ENCODE measurements at regions not wholly inside any gene's neighbourhood (a gene's known extent, or its start where the extent isn't known, plus 50 kb on each side); places are given as distances from the start of the nearest gene placed in this dataset.

DNA sequence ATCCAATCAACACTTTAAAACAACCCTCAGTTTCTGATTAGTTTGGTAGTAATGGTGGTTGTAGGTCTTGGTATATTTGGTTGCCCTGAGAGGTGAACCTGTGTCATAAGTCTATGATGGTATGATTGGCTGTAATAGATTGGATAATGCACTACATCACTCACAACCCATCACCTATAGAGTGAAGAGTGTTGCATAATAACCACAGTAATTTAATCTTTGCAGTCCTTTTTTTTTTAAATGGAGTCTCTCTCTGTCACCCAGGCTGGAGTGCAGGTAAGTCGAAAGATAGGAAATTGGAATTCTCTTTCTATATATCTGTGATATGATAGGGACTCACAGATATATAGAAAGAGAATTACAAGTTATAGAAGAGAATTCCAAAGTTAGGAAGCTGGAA, 133.4 kb upstream of the PGR start:
- TF ChIP-seq POLR2AphosphoS5 (IDR thresholded peaks at IDR 0.05; ENCODE audit: low read depth) (no peak), EZH2phosphoT487 (IDR thresholded peaks at IDR 0.05; ENCODE audit: unreplicated experiment) (no peak), EZH2 (IDR thresholded peaks at IDR 0.05; ENCODE audit: low read depth, unreplicated experiment) (no peak), ETS1 (IDR thresholded peaks at IDR 0.05) (no peak), JUNB (IDR thresholded peaks at IDR 0.05; ENCODE audit: unreplicated experiment) (no peak), CREB1 (CRISPR knock-in tag; IDR thresholded peaks at IDR 0.05; ENCODE audit: low read depth) (no peak), REST (IDR thresholded peaks at IDR 0.05; ENCODE audit: unreplicated experiment) (no peak), ZNF114 (CRISPR knock-in tag; IDR thresholded peaks at IDR 0.05) (no peak), ZNF331 (CRISPR knock-in tag; IDR thresholded peaks at IDR 0.05; ENCODE audit: low read depth) (no peak), ZNF462 (CRISPR knock-in tag; IDR thresholded peaks at IDR 0.05) (no peak)
- TF ChIP-seq, protein P1, sequence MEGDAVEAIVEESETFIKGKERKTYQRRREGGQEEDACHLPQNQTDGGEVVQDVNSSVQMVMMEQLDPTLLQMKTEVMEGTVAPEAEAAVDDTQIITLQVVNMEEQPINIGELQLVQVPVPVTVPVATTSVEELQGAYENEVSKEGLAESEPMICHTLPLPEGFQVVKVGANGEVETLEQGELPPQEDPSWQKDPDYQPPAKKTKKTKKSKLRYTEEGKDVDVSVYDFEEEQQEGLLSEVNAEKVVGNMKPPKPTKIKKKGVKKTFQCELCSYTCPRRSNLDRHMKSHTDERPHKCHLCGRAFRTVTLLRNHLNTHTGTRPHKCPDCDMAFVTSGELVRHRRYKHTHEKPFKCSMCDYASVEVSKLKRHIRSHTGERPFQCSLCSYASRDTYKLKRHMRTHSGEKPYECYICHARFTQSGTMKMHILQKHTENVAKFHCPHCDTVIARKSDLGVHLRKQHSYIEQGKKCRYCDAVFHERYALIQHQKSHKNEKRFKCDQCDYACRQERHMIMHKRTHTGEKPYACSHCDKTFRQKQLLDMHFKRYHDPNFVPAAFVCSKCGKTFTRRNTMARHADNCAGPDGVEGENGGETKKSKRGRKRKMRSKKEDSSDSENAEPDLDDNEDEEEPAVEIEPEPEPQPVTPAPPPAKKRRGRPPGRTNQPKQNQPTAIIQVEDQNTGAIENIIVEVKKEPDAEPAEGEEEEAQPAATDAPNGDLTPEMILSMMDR (conservative IDR thresholded peaks at IDR 0.05; ENCODE audit: low read depth in 2 of 2): no peak

Data from GM23338 (cell line).